ENCODE measurements at regions not wholly inside any gene's neighbourhood (a gene's known extent, or its start where the extent isn't known, plus 50 kb on each side); places are given as distances from the start of the nearest gene placed in this dataset.

GRCh38 chr14:101004954-101005353 is 101.4 kb upstream of the RTL1 start:
- DNase-seq, result no peak

- no peak for DNase-seq
Measured at GRCh38 chr14:101005447-101005846, 101.9 kb upstream of the RTL1 start.

DNA sequence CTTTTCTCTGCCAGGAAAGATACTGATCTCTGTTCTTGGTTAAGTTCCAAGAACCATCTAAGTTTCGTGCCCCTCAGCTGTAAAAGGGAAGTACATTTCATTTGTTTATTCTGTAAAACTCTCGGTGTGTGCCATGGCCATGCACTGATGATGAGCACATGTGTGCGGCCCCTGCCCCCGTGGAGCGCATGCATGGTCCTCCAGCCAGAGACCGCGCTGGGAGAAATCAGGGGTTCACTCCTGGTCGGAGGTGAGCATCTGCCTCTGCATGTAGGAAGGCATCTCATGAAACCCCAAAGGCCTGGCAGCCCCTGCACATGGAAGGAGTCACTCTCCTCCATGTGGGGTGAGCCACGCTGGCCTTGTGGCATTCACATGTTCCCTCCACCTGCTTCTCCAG is 102.5 kb upstream of the RTL1 start:
- no peak for DNase-seq

DNA sequence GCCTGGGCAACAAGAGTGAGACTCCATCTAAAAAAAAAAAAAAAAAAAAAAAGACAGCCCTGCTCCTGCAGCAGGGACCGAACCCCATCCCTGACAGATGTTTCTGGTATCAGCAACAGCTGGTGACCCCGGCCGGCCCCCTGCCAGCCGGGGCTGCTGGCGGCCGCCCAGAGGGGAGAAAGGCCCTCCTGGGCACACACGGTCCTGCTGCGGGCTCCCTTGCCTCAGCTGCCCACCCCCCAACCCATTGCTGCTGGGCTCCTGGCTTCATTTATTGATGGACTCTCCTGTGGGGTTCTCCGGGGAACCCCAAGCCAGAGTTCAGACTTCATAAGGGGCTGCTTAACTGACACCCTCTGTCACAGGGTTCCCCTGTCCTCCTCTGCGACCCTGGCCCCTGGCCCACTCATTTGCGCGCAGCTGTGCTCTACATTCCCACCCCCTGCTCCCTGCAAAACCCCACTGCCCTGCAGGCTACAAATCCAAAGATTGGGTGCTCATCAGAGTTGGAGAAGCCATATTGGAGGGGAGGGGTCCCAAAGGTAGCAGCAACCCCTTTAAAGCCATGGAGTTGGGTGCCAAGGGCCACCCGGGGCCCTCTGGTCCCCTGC is 103.6 kb upstream of the RTL1 start:
- DNase-seq, result no peak

- no peak for DNase-seq
Measured at GRCh38 chr14:101007765-101008164, 104.2 kb upstream of the RTL1 start.

DNA sequence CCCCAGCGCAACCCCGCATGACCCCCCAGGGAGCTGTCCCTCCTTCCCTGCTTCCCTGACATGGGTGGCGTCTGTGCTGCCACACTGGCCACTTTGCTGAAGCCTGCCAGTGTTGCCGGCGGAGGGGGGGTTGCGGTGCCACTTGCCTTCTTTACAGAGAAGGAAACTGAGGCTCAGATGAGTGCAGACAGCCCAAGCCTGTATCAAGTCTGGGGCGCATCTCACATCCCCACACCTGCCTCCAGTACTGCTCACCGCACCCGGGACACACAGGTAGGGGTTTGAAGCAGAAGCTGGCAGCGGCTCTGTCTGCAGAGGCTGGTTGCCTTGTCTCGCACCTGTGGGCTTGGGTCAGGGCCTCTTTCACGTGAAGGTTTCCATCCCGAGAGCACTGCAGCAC is 104.7 kb upstream of the RTL1 start:
- DNase-seq, result no peak

DNA sequence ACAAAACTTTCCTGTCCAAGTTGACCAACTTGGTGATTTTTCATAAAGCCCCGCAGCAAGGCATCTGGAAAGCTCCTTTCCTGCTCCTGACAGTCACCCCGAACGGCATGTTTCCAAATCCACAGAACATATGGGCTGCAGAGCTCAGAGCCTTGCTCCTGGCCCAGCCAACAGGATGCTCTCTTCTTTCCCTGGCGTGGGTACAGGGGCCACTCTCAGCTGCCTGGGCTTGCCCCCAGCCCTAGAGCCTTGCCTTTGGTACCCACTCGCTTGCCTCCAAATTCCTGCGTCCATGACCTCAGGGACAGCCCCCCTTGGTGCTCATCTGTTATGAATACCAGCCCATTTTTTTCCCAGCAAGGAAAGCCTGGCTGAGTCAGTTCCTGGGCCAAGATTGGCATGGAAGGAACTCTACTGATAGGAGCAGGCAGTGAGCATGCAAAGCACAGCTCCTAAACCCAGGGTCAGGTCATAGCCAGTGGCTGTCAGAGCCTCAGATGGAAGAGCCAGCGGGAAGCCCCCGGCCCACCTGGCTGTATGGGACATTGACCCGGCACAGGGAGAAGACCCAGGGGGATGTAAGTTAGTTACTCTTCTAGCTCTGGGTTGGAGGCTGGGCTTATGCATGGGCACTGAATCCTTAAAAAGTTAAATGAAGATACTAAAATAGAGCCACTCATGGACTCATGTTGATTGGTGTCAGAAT is 105.3 kb upstream of the RTL1 start:
- no peak for DNase-seq

DNA sequence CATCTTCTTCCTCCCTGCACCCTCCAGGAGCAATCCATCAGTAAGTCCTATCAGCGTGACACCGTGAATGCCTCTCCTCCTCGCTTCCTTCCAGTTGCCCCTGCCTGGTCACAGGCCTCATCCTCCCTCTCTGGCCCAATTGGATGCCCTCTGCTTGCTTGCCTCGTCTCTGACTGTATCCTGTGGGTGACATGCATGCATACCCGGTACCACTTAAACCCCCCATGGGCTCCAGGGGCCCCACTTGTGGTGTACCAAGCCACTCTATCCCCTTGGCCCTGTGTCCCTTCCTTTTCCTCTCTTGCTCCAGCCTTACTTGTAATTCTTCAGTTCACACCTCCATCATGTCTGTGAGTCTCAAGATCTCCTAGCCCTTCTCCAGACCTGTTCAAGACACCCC is 106.0 kb upstream of the RTL1 start:
- DNase-seq, result no peak

- DNase-seq, result no peak
Measured at GRCh38 chr14:101010293-101010692, 106.8 kb upstream of the RTL1 start.

DNA sequence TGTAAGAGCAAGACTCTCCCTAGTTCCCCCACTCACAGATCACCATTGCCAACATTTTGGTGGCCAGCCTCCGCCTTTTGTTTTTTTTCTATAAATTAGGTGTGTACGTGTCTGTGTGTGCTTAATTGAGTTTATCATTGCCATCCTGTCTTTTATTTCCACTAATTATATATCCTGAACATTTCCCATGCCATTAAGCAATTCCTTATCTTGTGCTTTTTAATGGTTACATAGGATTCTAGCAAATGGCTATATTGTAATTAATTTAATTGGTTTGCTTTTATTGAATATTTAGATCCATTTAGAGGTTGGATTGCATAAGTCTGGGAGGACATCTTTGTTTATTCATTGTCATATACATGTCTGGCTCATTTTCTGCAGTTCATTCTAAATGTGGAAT is 107.3 kb upstream of the RTL1 start:
- no peak for DNase-seq

DNA sequence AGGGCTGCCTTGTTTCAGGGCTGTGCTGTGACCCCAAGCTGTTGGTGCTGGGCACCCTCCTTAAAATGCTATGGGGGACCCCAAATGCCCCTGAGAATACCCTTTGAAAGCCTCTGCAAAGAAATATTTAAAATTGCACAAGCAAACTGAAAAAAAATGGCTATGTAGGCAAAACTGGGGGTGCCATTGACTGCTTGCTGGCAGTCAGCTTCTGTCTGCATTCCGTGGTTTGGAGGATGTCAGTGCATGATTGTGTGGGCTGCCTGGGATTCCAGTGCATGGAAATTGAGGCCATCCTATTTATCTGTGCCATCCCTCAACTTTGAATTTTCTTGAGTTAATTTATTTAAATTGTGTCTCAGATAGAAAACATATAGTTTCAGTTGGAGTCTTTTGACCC is 113.7 kb upstream of the RTL1 start:
- DNase-seq, result no peak

DNA sequence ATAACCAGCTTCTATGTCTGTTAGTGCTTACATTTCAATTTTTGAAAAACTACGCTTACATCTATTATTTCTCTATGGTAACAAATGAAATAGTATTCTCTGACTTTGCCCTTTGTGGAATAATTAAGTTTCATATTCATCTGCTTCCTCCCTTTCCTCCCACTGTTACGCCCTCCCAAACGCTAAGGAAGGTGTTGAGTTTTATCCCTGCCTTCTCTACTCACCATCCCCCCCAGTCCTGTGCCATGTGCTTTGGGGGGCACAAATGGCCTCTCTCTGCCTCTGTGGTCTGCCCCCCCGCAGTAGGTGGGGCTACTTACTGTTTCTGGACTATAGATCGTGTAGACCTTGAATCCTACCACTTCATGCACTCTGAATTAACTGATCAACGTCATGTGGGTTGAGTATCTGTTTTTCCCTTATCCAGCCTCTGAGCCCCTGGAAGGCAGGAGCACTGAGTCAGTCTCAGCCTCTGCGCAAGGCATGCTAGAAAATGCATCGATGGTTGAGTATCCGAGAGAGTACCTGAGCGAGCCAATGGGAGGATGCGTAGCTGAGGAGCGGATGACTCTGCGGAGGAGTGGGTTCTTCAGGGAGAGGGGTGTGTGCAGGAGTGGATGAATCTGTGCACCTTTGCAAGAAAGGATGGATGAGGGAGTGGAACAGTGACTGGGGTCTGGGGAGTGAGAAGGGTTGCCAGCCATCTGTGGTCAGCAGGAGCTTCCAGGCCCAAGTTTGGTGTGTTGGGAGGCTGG is 114.5 kb upstream of the RTL1 start:
- DNase-seq, result no peak

DNA sequence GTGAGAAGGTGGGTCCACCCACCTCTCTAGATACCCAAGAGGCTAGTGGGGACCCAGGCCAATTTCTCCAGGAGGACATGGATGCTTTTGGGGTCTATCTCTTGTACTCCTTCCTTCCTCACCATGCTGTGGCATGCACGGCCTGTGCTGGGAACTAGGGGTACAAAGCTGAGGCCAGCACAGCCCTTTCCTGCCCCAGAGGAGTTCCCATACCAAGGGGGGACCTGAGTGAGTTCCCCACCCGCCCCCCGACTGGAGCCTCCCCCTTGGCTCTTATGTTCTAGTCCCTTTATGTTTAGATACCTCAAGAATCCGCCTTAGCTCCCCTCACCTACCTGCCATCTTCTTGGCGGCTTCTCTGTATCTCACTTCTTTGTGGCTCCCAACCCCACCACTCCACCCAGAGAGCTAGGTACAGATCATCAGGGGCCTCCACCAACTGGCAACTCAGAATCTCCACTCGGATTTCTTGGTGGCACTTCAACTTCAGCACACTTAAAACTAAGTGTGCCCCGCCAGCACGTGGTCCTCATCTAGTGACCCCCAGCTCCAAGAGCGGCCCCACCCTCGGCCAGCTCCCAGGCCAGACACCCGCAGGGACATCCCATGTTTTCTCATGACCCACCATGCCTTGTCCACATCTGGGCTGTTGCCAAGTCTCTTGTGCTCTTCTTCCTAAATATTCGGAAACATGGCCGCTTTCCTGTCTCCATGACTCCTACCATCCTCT is 115.2 kb upstream of the RTL1 start:
- no peak for DNase-seq

DNA sequence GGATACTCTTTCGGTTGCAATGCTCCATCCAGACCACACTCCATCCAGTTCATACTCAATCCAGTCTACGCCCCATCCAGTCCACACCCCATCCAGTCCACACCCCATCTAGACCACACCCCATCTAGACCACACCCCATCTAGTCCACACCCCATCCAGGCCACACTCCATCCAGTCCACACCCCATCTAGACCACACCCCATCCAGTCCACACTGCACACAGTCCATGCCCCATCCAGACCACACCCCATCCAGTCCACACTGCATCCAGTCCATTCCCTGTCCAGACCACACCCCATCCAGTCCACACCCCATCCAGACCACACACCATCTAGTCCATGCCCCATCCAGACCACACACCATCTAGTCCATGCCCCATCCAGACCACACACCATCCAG is 116.0 kb upstream of the RTL1 start:
- no peak for DNase-seq

GRCh38 chr14:101019990-101020710 is 116.6 kb upstream of the RTL1 start:
- DNase-seq, result no peak

DNA sequence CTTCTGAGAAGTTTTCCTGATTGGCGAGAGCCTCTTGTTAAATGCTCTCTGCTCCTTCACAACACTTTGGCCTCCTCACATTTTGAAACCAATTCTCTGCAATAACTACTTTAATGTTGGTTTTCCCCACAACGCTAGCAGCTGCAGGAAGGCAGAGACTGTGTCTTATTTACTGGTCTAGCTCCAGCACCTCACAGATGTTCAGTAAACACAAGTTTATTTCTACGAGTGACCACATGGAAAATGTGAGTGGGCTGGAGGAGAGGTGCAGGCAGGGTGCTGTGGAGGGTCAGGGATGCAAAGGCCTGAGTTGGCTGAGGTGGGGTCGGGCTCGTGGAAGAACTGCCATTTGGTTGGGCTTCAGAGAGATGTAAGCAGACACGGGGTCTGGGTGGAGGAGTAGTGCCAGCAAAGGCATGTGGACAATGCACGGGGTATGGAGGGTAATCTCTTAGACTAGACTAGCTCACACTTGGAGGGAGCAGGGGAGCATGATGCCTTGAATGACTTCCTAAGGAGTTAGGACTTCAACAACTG is 117.4 kb upstream of the RTL1 start:
- DNase-seq, result no peak

DNA sequence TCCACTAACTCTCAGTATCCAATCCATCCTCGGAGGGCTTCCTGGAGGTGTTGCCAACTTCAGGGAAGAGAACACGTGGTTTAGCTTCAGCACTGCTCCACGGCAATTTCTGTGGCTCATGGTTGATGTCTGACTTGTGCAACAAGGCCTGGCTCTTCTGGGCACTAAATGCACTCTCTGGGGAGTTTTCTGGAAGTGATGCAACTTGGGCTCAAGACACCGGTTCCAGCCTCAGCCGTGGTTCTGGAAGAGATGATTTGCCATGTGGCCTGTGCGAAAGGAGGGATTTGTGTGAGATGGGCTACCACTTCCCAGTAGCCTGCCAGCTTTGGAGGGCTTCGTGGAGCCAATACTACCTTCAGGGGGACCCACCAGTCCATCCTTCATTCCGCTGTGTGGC is 118.6 kb upstream of the RTL1 start:
- DNase-seq, result no peak

GRCh38 chr14:101022916-101023435 is 119.5 kb upstream of the RTL1 start:
- DNase-seq, result no peak

GRCh38 chr14:101024686-101025085 is 121.2 kb upstream of the RTL1 start:
- no peak for DNase-seq

GRCh38 chr14:101025131-101025530 is 121.6 kb upstream of the RTL1 start:
- no peak for DNase-seq

- DNase-seq, result no peak
Measured at GRCh38 chr14:101025696-101026095, 122.2 kb upstream of the RTL1 start.

GRCh38 chr14:101026341-101026740 is 122.8 kb upstream of the RTL1 start:
- no peak for DNase-seq

All from NCI-H2227 treated with DMSO at 0.1 percent for 48 hours (cell line).